Nephron progenitor cell (in vitro differentiated cells): ENCODE measurements at regions not wholly inside any gene's neighbourhood (a gene's known extent, or its start where the extent isn't known, plus 50 kb on each side); places are given as distances from the start of the nearest gene placed in this dataset.
"Not testable (repeated sequence)": the region's sequence is repeated elsewhere in the genome, so short reads cannot be mapped to it uniquely, and the experiment has no call there.

Source experiments
- DNase-seq: peaks from one replicate; pipeline ENCODE4 v3.0.0; 2021
- H3K27ac Mint-ChIP-seq: 2 replicates; pipeline ENCODE4 v1.8.0; 2021; ENCODE audit warnings: mild to moderate bottlenecking, moderate library complexity, mixed read lengths
- H3K27me3 Mint-ChIP-seq: 2 replicates; pipeline ENCODE4 v1.8.0; 2021; ENCODE audit warnings: mild to moderate bottlenecking, low read depth, mixed read lengths; ENCODE audit not compliant: poor library complexity
- H3K36me3 Mint-ChIP-seq: 2 replicates; pipeline ENCODE4 v1.8.0; 2021; ENCODE audit warnings: low read depth, mixed read lengths
- H3K4me1 Mint-ChIP-seq: 2 replicates; pipeline ENCODE4 v1.8.0; 2021; ENCODE audit warnings: mixed read lengths
- H3K4me3 Mint-ChIP-seq: 2 replicates; pipeline ENCODE4 v1.8.0; 2021; ENCODE audit warnings: mild to moderate bottlenecking, moderate library complexity, mixed read lengths
- H3K9me3 Mint-ChIP-seq: 2 replicates; pipeline ENCODE4 v1.8.0; 2021; ENCODE audit warnings: mild to moderate bottlenecking, moderate library complexity, mixed read lengths
- CTCF ChIP-seq: fragments of 200-600 bp; sonication (generic); IDR thresholded peaks from 2 replicates; pipeline ENCODE4 v1.5.0; 2021; ENCODE audit warnings: antibody characterized with exemption

- no peak overlapping the region for H3K27ac Mint-ChIP-seq
Measured at GRCh38 chr17:12229335-12229734, 208.7 kb downstream of the MAP2K4 start.

GRCh38 chr17:12230481-12231354 is 210.0 kb downstream of the MAP2K4 start:
- H3K36me3 Mint-ChIP-seq = no peaks in the 10 kb centered on the region
- H3K9me3 Mint-ChIP-seq = peaks cover 4% of the 10 kb centered on the region
- H3K27me3 Mint-ChIP-seq = peaks cover 4% of the 10 kb centered on the region
- no peak overlapping the region for H3K27ac Mint-ChIP-seq
- peaks cover 34% of the 10 kb centered on the region for H3K4me1 Mint-ChIP-seq
- no peak for DNase-seq
- no peak for TF ChIP-seq CTCF
- H3K4me3 Mint-ChIP-seq = no peak overlapping the region

More at GRCh38 chr17:12229335-12229734, 208.7 kb downstream of the MAP2K4 start:
- Mint-ChIP-seq H3K36me3 (no peaks in the 10 kb centered on the region), H3K4me1 (peaks cover 34% of the 10 kb centered on the region), H3K27me3 (peaks cover 10% of the 10 kb centered on the region), H3K9me3 (peaks cover 4% of the 10 kb centered on the region), H3K4me3 (no peak overlapping the region)
- DNase-seq = no peak
- TF ChIP-seq CTCF = no peak

GRCh38 chr17:12231355-12231682 is 210.6 kb downstream of the MAP2K4 start:
- Mint-ChIP-seq H3K4me1 (peaks cover 34% of the 10 kb centered on the region), H3K9me3 (peaks cover 4% of the 10 kb centered on the region), H3K36me3 (no peaks in the 10 kb centered on the region), H3K27me3 (peaks cover 4% of the 10 kb centered on the region), H3K27ac (no peak overlapping the region), H3K4me3 (no peak overlapping the region)
- no peak for TF ChIP-seq CTCF
- DNase-seq = no peak

- not testable (repeated sequence) for H3K4me3 Mint-ChIP-seq, H3K4me1 Mint-ChIP-seq, H3K36me3 Mint-ChIP-seq, H3K27ac Mint-ChIP-seq, DNase-seq
- H3K9me3 Mint-ChIP-seq = peaks cover 12% of the 10 kb centered on the region
- H3K27me3 Mint-ChIP-seq = peaks cover 11% of the 10 kb centered on the region
Measured at GRCh38 chr17:12239021-12239420, 218.3 kb downstream of the MAP2K4 start.

GRCh38 chr17:12242345-12242954 is 221.8 kb downstream of the MAP2K4 start:
- no peak for DNase-seq
- no peaks in the 10 kb centered on the region for H3K36me3 Mint-ChIP-seq
- H3K4me3 Mint-ChIP-seq = no peak overlapping the region

GRCh38 chr17:12247761-12248160 is 227.1 kb downstream of the MAP2K4 start:
- no peak for TF ChIP-seq CTCF
- no peaks in the 10 kb centered on the region for H3K9me3 Mint-ChIP-seq
- no peaks in the 10 kb centered on the region for H3K36me3 Mint-ChIP-seq
- no peak for DNase-seq
- H3K4me3 Mint-ChIP-seq = no peak overlapping the region
- H3K27me3 Mint-ChIP-seq = peaks cover 10% of the 10 kb centered on the region
- no peak overlapping the region for H3K27ac Mint-ChIP-seq
- H3K4me1 Mint-ChIP-seq = no peaks in the 10 kb centered on the region

More at GRCh38 chr17:12242345-12242954, 221.8 kb downstream of the MAP2K4 start:
- Mint-ChIP-seq H3K27me3 (peaks cover 15% of the 10 kb centered on the region), H3K4me1 (peaks cover 9% of the 10 kb centered on the region), H3K9me3 (peaks cover 12% of the 10 kb centered on the region), H3K27ac (no peak overlapping the region)
- no peak for TF ChIP-seq CTCF
